Lower leg skin (tissue), 4 donors: ENCODE measurements at regions not wholly inside any gene's neighbourhood (a gene's known extent, or its start where the extent isn't known, plus 50 kb on each side); places are given as distances from the start of the nearest gene placed in this dataset.

Experiments used
- DNase-seq, 2 donors: peaks; one replicate each; pipeline ENCODE4 v3.0.0-alpha.2; 2019; ENCODE audit warnings: low spot score in 2 of 2
- H3K4me3 ChIP-seq: fragments of 200-600 bp; sonication (generic); 2 replicates; pipeline ENCODE4 v1.5.1; 2017; ENCODE audit warnings: mild to moderate bottlenecking, low read depth; ENCODE audit not compliant: poor library complexity, severe bottlenecking
- POLR2A ChIP-seq, 2 donors: fragments of 450-650 bp; IDR thresholded peaks; one replicate each; pipeline ENCODE4 v1.6.1; 2016 to 2017; ENCODE audit warnings: antibody characterized with exemption in 2 of 2, mild to moderate bottlenecking in 1 of 2, moderate library complexity in 1 of 2
- WGBS, 2 donors: methylation state at CpG; one replicate each; pipeline ENCODE4 v1.1.5; 2018; 5-methylcytosine and 5-hydroxymethylcytosine counted together
- intact Hi-C: fragments of 100-400 bp; cut with DNase I; formaldehyde crosslinking; loops from one replicate; pipeline ENCODE4 v1.15.0; 2023; ENCODE audit warnings: low total_unique reads
- TF ChIP-seq, protein P1 (sequence below), 3 donors: fragments of 450-650 bp; IDR thresholded peaks; one replicate each; pipeline ENCODE4 v1.5.1; 2016; ENCODE audit warnings: antibody characterized with exemption in 3 of 3, mild to moderate bottlenecking in 3 of 3, moderate library complexity in 2 of 3

DNA sequence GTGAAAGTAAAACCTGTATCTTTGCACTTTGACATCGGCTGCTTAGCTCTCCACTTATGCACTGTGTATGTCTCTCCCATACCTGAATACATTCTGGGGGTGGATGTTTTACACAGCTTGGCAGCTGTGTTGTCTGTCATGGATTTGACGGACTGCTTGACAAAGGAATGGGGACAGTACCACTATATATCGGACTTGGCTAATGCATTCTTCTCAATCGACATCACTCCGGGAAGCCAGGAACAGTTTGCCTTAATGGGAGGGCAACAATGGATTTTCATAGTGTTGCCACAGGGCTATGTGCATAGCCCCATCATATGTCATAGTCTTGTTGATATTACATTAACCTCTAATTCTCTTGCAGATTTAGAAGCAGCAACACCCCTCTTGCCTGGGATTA lies 1008.3 kb downstream of the DNAH5 start:
- intact Hi-C loops: no loop called here
- WGBS, 2 donors: 92 to 94% methylated on average over 5 of the region's 5 CpGs
- DNase-seq: no peak
- H3K4me3 ChIP-seq: no peak overlapping the region
- TF ChIP-seq, protein P1, sequence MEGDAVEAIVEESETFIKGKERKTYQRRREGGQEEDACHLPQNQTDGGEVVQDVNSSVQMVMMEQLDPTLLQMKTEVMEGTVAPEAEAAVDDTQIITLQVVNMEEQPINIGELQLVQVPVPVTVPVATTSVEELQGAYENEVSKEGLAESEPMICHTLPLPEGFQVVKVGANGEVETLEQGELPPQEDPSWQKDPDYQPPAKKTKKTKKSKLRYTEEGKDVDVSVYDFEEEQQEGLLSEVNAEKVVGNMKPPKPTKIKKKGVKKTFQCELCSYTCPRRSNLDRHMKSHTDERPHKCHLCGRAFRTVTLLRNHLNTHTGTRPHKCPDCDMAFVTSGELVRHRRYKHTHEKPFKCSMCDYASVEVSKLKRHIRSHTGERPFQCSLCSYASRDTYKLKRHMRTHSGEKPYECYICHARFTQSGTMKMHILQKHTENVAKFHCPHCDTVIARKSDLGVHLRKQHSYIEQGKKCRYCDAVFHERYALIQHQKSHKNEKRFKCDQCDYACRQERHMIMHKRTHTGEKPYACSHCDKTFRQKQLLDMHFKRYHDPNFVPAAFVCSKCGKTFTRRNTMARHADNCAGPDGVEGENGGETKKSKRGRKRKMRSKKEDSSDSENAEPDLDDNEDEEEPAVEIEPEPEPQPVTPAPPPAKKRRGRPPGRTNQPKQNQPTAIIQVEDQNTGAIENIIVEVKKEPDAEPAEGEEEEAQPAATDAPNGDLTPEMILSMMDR (IDR thresholded peaks at IDR 0.05): no peak
- no peak for TF ChIP-seq POLR2A (IDR thresholded peaks at IDR 0.05)

DNA sequence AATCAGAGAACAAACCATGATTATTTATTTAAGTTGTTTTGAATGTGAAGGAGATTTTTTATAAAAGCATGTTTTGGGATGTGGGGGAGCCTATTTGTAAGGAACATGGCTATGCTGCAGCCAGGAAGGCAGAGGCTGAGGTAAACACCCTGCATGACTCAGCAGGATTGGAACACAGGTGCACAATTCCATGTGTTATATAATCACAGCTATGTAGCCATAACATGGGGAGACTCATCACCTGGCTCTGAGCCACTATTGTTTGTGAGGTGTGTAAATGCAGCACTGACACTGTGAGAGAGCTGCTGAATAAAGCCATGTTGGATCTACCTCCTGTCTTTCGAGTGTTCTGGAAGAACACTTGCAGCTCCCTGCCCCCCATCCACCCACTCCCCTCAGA lies 1009.8 kb downstream of the DNAH5 start:
- DNase-seq: no peak
- no peak for TF ChIP-seq POLR2A (IDR thresholded peaks at IDR 0.05)
- TF ChIP-seq, protein P1 (IDR thresholded peaks at IDR 0.05): no peak
- WGBS, 2 donors: 67 to 70% methylated on average over 1 of the region's 1 CpG
- intact Hi-C loops: no loop called here
- H3K4me3 ChIP-seq: no peak overlapping the region

- 47 to 60% methylated on average over 2 of the region's 2 CpGs for WGBS, 2 donors
- TF ChIP-seq, protein P1 (IDR thresholded peaks at IDR 0.05): no peak
- no peak for TF ChIP-seq POLR2A (IDR thresholded peaks at IDR 0.05)
- intact Hi-C loops: no loop called here
- no peak for DNase-seq
- H3K4me3 ChIP-seq: no peak overlapping the region
Observed at GRCh38 chr5:12920527-12920926, 1016.3 kb upstream of the CTNND2 start.

GRCh38 chr5:12911156-12911555 lies 1006.9 kb upstream of the CTNND2 start:
- no peak for DNase-seq
- H3K4me3 ChIP-seq: no peak overlapping the region
- intact Hi-C loops: no loop called here
- 26 to 27% methylated on average over 4 of the region's 4 CpGs for WGBS, 2 donors
- TF ChIP-seq POLR2A (IDR thresholded peaks at IDR 0.05): no peak
- TF ChIP-seq, protein P1 (IDR thresholded peaks at IDR 0.05): no peak

GRCh38 chr5:12910641-12911040 lies 1006.4 kb upstream of the CTNND2 start:
- DNase-seq: no peak
- no peak overlapping the region for H3K4me3 ChIP-seq
- no peak for TF ChIP-seq POLR2A (IDR thresholded peaks at IDR 0.05)
- TF ChIP-seq, protein P1 (IDR thresholded peaks at IDR 0.05): no peak
- WGBS, 2 donors: 14 to 15% methylated on average over 3 of the region's 3 CpGs
- intact Hi-C loops: no loop called here

DNA sequence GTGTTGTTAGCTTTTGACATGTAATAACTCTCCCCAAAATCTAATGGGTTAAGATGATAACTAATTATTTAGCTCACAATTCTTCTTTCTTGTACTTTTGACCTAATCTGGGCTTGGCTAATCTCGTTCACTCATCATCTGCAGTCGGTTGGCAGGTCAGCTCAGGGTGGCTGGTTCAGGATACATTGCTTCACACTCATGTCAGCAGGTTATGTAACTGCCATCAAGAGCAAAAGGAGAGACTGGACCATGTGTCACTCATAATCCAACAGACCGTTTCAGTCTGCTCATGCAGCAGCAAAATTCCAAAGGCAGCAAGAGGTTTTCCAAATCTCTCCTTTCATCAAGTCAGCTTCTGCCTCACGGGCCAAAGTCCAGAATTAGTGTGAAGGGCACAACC lies 998.4 kb upstream of the CTNND2 start:
- TF ChIP-seq, protein P1 (IDR thresholded peaks at IDR 0.05): no peak
- no peak for TF ChIP-seq POLR2A (IDR thresholded peaks at IDR 0.05)
- DNase-seq: no peak
- WGBS, 2 donors: 50 to 62% methylated on average over 4 of the region's 4 CpGs
- intact Hi-C loops: no loop called here
- no peak overlapping the region for H3K4me3 ChIP-seq
